Urothelium cell line (cell line): ENCODE measurements at regions not wholly inside any gene's neighbourhood (a gene's known extent, or its start where the extent isn't known, plus 50 kb on each side); places are given as distances from the start of the nearest gene placed in this dataset.

Source experiments
- DNase-seq: peaks from one replicate; pipeline ENCODE4 v3.0.0; 2011; ENCODE audit warnings: low spot score, mixed read lengths
- FAIRE-seq: peaks from 2 replicates; lab custom pipeline; 2011; peaks lifted over from hg19 to GRCh38; lab: Jason Lieb, UNC

DNA sequence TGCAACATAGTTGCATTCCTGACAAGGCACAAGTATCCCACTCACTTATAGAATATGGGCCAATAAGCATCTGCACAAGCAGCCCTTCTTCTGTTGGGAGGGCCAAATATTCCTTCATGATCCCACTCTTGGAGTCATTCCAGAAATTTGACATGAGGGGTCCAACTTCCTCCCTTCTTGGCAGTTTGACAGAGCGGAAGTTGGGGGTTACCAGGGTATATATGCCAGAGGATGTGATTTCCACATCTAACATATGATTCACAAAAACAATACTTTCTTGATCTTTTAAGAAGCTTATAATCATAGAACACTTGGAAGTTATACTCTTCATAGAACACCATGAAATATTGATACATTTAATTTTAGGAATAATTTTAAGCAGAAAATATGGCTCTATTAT lies 100.9 kb upstream of the CRBN start:
- FAIRE-seq = no peak
- DNase-seq = no peak

DNA sequence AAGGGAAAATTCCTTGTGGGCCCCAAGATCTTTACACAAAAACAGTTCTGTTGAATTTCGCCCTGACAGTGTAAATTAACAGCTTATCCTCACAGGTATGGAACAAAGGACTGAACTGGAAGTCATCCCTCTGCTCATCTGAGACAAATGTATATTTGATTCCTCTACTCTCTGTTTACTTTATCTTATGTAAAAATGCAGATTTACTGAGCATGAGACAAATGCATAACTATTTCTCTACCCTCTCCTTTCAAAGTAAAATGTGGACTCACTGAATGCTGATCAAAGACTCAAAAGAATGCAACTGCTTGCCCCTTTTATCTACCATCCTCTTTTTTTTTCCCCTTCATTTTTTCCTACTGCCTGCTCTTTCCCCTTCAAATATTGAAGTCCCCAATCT lies 98.6 kb upstream of the CRBN start:
- no peak for FAIRE-seq
- DNase-seq = no peak

DNA sequence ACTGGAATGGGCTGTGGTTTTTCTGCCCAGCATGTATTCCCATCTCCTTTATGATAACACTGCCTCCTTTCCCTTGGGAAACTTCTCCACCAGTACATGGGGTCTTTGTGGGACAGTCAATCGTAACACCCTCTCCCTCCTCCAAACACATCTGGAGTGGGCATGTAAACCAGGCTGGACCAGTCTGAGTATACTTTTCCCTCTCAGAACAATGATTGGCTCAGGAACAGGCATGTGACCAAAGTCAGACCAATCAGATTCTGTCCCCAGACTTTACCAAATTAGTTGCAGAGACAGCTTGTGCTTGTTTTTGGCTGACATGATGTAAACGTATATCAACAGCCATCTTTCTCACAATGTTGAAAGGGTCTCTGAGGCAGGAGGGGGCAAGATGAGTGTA lies 97.1 kb upstream of the CRBN start:
- no peak for FAIRE-seq
- DNase-seq = no peak

DNA sequence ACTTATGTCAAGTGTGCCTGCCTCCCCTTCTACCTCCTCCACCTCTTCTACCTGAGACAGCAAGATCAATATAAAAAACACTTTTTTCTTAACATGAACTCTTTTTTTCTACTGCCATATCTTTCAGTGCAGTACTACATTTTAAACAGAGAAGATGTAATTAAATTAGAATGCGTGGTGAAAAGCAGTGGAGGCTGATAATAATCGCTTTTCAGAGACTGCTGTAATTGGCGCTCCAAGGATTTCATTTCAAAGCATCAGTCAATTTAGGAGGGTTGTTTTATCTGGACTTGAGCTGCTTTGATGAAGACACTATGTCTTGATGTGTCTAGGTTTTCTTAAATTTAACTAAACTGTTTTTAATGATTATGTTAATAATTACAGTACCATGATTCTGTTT lies 85.3 kb upstream of the CRBN start:
- FAIRE-seq (no peak), DNase-seq (no peak)

DNA sequence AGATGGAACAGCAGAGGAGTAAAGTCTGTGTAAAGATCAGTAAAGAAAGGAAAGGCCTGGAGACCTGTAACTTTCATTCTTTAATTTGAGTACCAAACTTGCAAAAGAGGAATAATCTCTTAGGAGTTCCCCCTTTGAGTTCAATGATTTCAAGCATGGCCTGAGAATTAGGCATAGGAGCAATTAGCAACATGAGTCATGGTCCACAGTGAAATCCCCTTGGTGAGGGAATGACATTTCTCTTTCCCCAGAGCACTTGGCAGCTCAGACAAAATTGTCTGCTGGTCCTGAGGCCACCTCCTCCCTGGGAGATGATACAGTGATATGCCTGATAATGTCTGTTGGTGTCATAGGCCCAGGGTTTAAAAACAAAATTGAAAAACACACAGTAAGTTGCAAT lies 81.4 kb upstream of the CRBN start:
- DNase-seq = no peak
- FAIRE-seq = no peak

DNA sequence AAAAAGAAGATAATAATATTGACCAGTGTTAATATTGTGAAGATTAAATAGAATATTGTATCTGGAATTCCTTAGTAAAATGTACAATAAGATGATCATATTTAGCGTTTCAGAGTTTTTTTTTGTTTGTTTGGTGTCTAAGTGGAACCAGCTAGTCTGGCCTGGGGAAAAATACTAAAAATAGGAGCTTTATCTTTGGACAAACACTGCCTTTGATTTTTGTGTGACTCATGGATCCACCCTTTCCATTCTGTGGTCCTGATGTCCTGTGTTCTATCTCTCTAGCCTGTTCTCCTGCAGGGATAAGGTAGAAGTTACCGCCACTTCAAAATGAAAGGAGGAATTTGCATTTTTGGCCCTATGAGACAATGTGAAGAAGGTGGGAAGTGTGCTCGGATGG lies 79.7 kb upstream of the CRBN start:
- DNase-seq (no peak), FAIRE-seq (no peak)

DNA sequence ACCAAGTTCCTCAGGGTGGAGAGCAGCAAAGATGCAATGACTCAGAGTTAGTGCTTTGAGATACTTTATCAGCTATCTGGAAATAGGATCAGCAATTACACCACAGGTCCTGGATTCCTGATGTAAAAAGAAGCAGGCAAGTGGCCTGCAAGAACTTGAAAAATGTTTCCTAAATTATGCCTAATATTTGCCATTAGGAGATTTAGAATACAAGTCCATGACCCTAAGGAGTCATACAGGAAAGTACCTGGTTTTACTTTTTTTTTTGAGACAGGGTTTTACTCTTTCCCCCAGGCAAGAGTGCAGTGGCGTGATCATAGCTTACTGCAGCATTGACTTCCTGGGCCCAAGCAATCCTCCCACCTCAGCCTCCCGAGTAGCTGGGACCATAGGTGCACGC lies 78.8 kb upstream of the CRBN start:
- FAIRE-seq (no peak), DNase-seq (no peak)

DNA sequence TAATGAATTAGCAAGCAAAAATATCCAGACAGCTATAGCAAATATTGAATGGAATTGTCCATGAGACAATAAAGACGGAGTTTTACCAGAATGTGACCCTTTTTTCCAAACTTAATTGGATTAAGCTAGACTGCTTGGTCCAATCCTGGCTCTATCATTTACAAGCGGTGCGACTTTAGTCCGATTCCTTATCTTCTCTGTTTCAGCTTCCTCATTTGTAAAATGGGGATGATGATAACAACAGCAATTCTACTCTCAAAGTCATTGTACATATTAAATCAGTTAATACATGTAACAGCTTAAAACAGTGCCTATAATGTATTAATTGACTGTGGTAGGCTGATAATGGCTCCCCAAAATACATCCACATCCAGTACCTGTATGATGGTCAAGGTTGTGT lies 62.1 kb upstream of the CRBN start:
- no peak for DNase-seq
- FAIRE-seq = no peak

DNA sequence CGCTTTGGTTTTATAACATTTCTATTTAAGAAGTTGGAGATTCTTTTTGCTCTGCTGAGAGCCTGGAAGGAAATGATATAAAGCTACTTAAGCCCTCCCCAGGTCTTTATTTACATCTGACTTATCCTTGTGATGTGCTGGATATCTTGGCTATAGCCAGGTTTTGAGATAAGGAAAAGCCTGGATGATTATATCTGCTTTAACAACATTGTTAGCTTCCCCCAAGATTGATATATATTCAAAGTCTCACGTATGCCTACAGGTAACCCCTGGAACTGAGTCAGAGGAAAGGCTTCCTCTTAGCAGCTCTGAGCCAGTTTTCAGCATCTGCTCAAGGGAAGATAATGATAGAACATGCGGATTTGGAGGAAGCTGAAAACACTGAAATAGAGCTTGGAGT lies 61.5 kb upstream of the CRBN start:
- FAIRE-seq = no peak

DNA sequence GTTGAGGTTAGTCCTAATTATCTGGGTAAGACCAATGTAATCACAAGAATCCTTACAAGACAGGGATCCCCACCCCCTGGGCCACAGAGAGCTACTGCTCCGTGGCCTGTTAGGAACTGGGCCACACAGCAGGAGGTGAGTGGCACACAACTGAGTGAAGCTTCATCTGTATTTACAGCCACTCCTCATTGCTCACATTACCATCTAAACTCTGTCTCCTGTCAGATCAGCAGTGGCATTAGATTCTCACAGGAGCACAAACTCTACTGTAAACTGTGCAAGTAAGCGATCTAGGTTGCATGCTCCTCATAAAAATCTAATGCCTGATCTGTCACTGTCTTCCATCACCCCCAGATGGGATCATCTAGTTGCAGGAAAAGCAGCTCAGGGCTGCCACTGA lies 58.5 kb upstream of the CRBN start:
- DNase-seq (no peak), FAIRE-seq (no peak)

More for the DNA sequence above, 61.5 kb upstream of the CRBN start:
- no peak for DNase-seq

DNA sequence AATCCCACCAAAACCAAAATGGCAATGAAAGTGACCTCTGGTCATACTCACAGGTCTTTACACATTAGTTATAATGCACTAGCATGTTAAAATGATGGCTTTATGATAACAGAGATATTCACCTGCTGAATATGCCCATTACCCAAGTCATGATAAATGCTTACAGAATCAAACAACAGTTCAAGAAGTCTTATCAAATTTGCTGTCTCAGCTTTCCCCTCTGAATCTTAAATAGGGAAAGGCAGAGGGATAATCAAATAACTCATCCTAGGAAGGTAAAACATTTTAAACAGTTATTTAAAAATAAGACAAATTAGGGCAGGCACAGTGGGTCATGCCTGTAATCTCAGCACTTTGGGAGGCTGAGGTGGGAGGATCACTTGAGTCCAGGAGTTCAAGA lies 52.8 kb upstream of the CRBN start:
- FAIRE-seq = no peak

More for the DNA sequence above, 52.8 kb upstream of the CRBN start:
- DNase-seq = no peak
